Mammary epithelial cell (primary cell): ENCODE measurements at regions not wholly inside any gene's neighbourhood (a gene's known extent, or its start where the extent isn't known, plus 50 kb on each side); places are given as distances from the start of the nearest gene placed in this dataset.

Experiments used
- CTCF ChIP-seq, 2 donors: IDR thresholded peaks in 1 of 2; conservative IDR thresholded peaks in 1 of 2; 2 replicates each; pipeline ENCODE4 v1.5.1; 2011 to 2012; ENCODE audit warnings: inconsistent platforms in 2 of 2, low read length in 2 of 2, mild to moderate bottlenecking in 2 of 2, control low read depth in 1 of 2, low read depth in 1 of 2; ENCODE audit not compliant: insufficient read depth in 1 of 2; ENCODE audit errors: extremely low read depth in 1 of 2
- EZH2 ChIP-seq: IDR thresholded peaks from 2 replicates; pipeline ENCODE4 v1.6.1; 2012; ENCODE audit warnings: low read length, inconsistent platforms, borderline replicate concordance

- TF ChIP-seq EZH2, result no peak
- no peak for TF ChIP-seq CTCF (conservative IDR thresholded peaks at IDR 0.05 in 1 of 2, IDR thresholded peaks at IDR 0.05 in 1 of 2; ENCODE audit: extremely low read depth in 1 of 2, insufficient read depth in 1 of 2, low read depth in 1 of 2, low read length in 2 of 2)
These were observed 114.6 kb upstream of the HTR1E start for GRCh38 chr6:86822747-86823146.
